SU-DHL-6 (cell line): ENCODE measurements at regions not wholly inside any gene's neighbourhood (a gene's known extent, or its start where the extent isn't known, plus 50 kb on each side); places are given as distances from the start of the nearest gene placed in this dataset.

ENCODE experiments used
- EZH2phosphoT487 ChIP-seq: fragments of 200-600 bp; sonication (generic), shearing (Covaris generic); conservative IDR thresholded peaks from 2 replicates; pipeline ENCODE4 v1.6.1; 2018; ENCODE audit warnings: mild to moderate bottlenecking, antibody characterized with exemption, low read length, moderate library complexity, mixed read lengths
- TF ChIP-seq, protein P1 (sequence below): fragments of 200-600 bp; sonication (generic); IDR thresholded peaks from one replicate; pipeline ENCODE4 v1.5.1; 2017; ENCODE audit warnings: antibody characterized with exemption, mild to moderate bottlenecking, low read length, moderate library complexity; ENCODE audit not compliant: insufficient read depth, poor library complexity, severe bottlenecking

- no peak for TF ChIP-seq EZH2phosphoT487
- TF ChIP-seq, protein P1, sequence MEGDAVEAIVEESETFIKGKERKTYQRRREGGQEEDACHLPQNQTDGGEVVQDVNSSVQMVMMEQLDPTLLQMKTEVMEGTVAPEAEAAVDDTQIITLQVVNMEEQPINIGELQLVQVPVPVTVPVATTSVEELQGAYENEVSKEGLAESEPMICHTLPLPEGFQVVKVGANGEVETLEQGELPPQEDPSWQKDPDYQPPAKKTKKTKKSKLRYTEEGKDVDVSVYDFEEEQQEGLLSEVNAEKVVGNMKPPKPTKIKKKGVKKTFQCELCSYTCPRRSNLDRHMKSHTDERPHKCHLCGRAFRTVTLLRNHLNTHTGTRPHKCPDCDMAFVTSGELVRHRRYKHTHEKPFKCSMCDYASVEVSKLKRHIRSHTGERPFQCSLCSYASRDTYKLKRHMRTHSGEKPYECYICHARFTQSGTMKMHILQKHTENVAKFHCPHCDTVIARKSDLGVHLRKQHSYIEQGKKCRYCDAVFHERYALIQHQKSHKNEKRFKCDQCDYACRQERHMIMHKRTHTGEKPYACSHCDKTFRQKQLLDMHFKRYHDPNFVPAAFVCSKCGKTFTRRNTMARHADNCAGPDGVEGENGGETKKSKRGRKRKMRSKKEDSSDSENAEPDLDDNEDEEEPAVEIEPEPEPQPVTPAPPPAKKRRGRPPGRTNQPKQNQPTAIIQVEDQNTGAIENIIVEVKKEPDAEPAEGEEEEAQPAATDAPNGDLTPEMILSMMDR: no peak
Observed at GRCh38 chr4:155099231-155099630, 109.2 kb upstream of the NPY2R start.
